Osteocyte (in vitro differentiated cells): ENCODE measurements at regions not wholly inside any gene's neighbourhood (a gene's known extent, or its start where the extent isn't known, plus 50 kb on each side); places are given as distances from the start of the nearest gene placed in this dataset.

Experiments used
- DNase-seq: peaks from one replicate; pipeline ENCODE4 v3.0.0; 2021; ENCODE audit warnings: mixed read lengths; ENCODE audit not compliant: unreplicated experiment; ENCODE audit errors: extremely low spot score
- H3K27ac Mint-ChIP-seq: one replicate; pipeline ENCODE4 v1.8.0; 2021; ENCODE audit warnings: mild to moderate bottlenecking, mixed read lengths; ENCODE audit not compliant: unreplicated experiment
- H3K27me3 Mint-ChIP-seq: one replicate; pipeline ENCODE4 v1.8.0; 2021; ENCODE audit warnings: mixed read lengths; ENCODE audit not compliant: unreplicated experiment
- H3K36me3 Mint-ChIP-seq: one replicate; pipeline ENCODE4 v1.8.0; 2021; ENCODE audit warnings: mixed read lengths; ENCODE audit not compliant: unreplicated experiment
- H3K4me1 Mint-ChIP-seq: one replicate; pipeline ENCODE4 v1.8.0; 2021; ENCODE audit warnings: mixed read lengths; ENCODE audit not compliant: unreplicated experiment
- H3K4me3 Mint-ChIP-seq: one replicate; pipeline ENCODE4 v1.8.0; 2021; ENCODE audit warnings: mild to moderate bottlenecking, moderate library complexity, mixed read lengths; ENCODE audit not compliant: unreplicated experiment
- H3K9me3 Mint-ChIP-seq: one replicate; pipeline ENCODE4 v1.8.0; 2021; ENCODE audit warnings: mixed read lengths; ENCODE audit not compliant: unreplicated experiment
- CTCF ChIP-seq: fragments of 200-600 bp; sonication (generic); IDR thresholded peaks from 2 replicates; pipeline ENCODE4 v1.5.0; 2021; ENCODE audit warnings: antibody characterized with exemption, mild to moderate bottlenecking, moderate library complexity

GRCh38 chr13:84025824-84026223 lies 143.6 kb upstream of the SLITRK1 start:
- TF ChIP-seq CTCF, result no peak
- no peak for DNase-seq
- no peaks in the 10 kb centered on the region for H3K9me3 Mint-ChIP-seq
- H3K27ac Mint-ChIP-seq, result no peak overlapping the region
- H3K4me3 Mint-ChIP-seq, result no peak overlapping the region
- H3K27me3 Mint-ChIP-seq, result no peaks in the 10 kb centered on the region
- H3K4me1 Mint-ChIP-seq, result peaks cover 8% of the 10 kb centered on the region
- H3K36me3 Mint-ChIP-seq, result no peaks in the 10 kb centered on the region

GRCh38 chr13:83996415-83996814 lies 114.1 kb upstream of the SLITRK1 start:
- no peak for TF ChIP-seq CTCF
- no peaks in the 10 kb centered on the region for H3K36me3 Mint-ChIP-seq
- H3K27me3 Mint-ChIP-seq, result no peaks in the 10 kb centered on the region
- no peak for DNase-seq
- H3K4me3 Mint-ChIP-seq, result no peak overlapping the region
- H3K4me1 Mint-ChIP-seq, result no peaks in the 10 kb centered on the region
- H3K9me3 Mint-ChIP-seq, result no peaks in the 10 kb centered on the region
- H3K27ac Mint-ChIP-seq, result no peak overlapping the region

- no peak for TF ChIP-seq CTCF
- Mint-ChIP-seq H3K9me3 (no peaks in the 10 kb centered on the region), H3K27me3 (no peaks in the 10 kb centered on the region), H3K4me1 (no peaks in the 10 kb centered on the region), H3K36me3 (no peaks in the 10 kb centered on the region), H3K4me3 (no peak overlapping the region), H3K27ac (no peak overlapping the region)
- DNase-seq, result no peak
Observed at GRCh38 chr13:83995930-83996329, 113.7 kb upstream of the SLITRK1 start.

- H3K27ac Mint-ChIP-seq, result no peak overlapping the region
- H3K27me3 Mint-ChIP-seq, result no peaks in the 10 kb centered on the region
- TF ChIP-seq CTCF, result no peak
Observed at GRCh38 chr13:83992566-83993358, 110.5 kb upstream of the SLITRK1 start.

GRCh38 chr13:83987394-83987793 lies 105.1 kb upstream of the SLITRK1 start:
- Mint-ChIP-seq H3K27ac (no peak overlapping the region), H3K4me3 (no peak overlapping the region), H3K36me3 (no peaks in the 10 kb centered on the region), H3K4me1 (no peaks in the 10 kb centered on the region), H3K27me3 (no peaks in the 10 kb centered on the region), H3K9me3 (peaks cover 4% of the 10 kb centered on the region)
- TF ChIP-seq CTCF, result no peak
- no peak for DNase-seq

More at GRCh38 chr13:83992566-83993358, 110.5 kb upstream of the SLITRK1 start:
- no peaks in the 10 kb centered on the region for H3K36me3 Mint-ChIP-seq
- no peaks in the 10 kb centered on the region for H3K4me1 Mint-ChIP-seq
- DNase-seq, result no peak
- no peaks in the 10 kb centered on the region for H3K9me3 Mint-ChIP-seq
- no peak overlapping the region for H3K4me3 Mint-ChIP-seq
